ENCODE measurements at regions not wholly inside any gene's neighbourhood (a gene's known extent, or its start where the extent isn't known, plus 50 kb on each side); places are given as distances from the start of the nearest gene placed in this dataset.

DNA sequence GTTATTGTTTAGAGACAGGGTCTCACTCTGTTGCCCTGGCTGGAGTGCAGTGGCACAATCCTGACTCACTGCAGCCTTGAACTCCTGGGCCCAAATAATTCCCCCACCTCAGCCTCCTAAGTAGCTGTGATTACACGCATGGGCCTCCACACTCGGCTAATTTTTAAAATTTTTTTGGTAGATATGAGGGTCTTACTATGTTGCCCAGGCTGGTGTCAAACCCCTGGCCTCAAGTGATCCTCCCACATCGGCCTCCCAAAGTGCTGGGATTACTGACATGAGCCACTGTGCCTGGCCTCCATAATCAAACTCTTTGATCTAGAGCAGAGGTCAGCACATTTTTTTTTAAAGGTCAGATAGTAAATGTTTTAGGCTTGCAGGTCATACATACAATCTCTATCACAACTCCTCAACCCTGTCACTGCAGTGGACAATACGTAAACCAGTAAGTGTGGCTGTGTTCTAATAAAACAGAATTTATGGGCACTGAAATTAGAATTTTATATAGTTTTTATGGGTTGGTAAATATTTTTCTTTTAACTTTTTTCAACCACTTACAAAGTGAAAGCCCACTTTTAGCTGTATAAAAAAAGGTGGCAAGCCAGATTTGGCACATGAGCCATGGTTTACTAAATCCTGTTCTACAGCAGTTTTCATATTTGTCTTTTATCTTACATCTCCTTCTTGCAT is 105.1 kb upstream of the RAPGEF2 start:
- no peaks in the 10 kb centered on the region for H3K36me3 ChIP-seq
- H3K4me3 ChIP-seq: no peak overlapping the region
- peaks cover 7% of the 10 kb centered on the region for H3K4me1 ChIP-seq
- H3K27ac ChIP-seq: no peak overlapping the region
- DNase-seq (ENCODE audit: low spot score in 2 of 2): no peak
- H3K27me3 ChIP-seq: no peaks in the 10 kb centered on the region
- WGBS: 70% methylated on average over 4 of the region's 4 CpGs
- TF ChIP-seq POLR2A (IDR thresholded peaks at IDR 0.05): no peak
- TF ChIP-seq EP300 (IDR thresholded peaks at IDR 0.05): no peak
- no peak for TF ChIP-seq POLR2AphosphoS5 (IDR thresholded peaks at IDR 0.05)
- H3K9me3 ChIP-seq: no peaks in the 10 kb centered on the region

DNA sequence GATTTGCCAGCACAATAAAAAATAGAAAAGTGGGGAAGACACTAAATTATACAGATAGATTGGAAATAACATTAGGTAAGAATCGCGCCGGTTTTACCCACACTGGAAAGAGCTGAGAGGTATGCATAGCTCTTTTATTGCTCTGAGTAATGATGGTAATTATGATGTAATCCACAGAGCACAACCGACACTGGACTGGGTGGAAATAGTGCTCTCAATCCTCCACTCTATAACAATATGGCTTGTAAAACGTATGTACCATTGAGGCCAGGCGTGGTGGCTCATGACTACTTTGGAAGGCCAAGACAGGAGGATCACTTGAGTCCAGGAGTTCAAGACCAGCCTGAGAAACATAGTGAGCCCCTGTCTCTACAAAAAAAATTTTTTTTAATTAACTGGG is 104.3 kb upstream of the RAPGEF2 start:
- WGBS: 65% methylated on average over 6 of the region's 6 CpGs
- TF ChIP-seq POLR2A (IDR thresholded peaks at IDR 0.05) (no peak), EP300 (IDR thresholded peaks at IDR 0.05) (no peak)
- H3K27me3 ChIP-seq: no peaks in the 10 kb centered on the region
- H3K9me3 ChIP-seq: no peaks in the 10 kb centered on the region
- peaks cover 10% of the 10 kb centered on the region for H3K4me1 ChIP-seq
- DNase-seq (ENCODE audit: low spot score in 2 of 2): no peak
- no peaks in the 10 kb centered on the region for H3K36me3 ChIP-seq
- no peak overlapping the region for H3K27ac ChIP-seq
- no peak overlapping the region for H3K4me3 ChIP-seq

DNA sequence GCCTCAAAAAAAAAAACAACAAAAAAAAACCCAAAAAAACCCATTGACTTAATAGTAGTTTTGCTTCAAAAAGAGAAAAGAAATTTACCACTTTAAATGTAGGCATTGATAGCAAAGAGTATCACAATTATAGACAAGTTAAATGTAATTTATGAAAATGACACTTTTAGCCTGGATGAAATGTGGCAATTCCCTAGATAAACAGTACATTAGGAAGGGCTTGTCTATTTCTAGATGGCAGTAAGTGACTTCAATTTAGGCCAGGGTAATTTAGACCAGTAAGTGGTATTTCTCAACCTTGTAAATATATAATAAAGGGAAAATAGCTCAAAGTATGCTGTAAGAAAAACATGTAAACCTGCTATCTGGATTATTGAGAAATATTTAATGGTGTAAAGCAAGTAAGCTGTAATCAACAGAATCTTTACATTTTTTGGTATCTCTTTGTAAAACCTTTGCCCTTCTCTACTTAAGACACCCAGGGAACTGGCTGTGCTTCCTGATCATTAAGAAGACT is 103.7 kb upstream of the RAPGEF2 start:
- Histone ChIP-seq H3K27me3 (no peaks in the 10 kb centered on the region), H3K36me3 (no peaks in the 10 kb centered on the region), H3K9me3 (no peaks in the 10 kb centered on the region), H3K4me1 (peaks cover 11% of the 10 kb centered on the region), H3K4me3 (no peak overlapping the region), H3K27ac (no peak overlapping the region)
- TF ChIP-seq, protein P1, sequence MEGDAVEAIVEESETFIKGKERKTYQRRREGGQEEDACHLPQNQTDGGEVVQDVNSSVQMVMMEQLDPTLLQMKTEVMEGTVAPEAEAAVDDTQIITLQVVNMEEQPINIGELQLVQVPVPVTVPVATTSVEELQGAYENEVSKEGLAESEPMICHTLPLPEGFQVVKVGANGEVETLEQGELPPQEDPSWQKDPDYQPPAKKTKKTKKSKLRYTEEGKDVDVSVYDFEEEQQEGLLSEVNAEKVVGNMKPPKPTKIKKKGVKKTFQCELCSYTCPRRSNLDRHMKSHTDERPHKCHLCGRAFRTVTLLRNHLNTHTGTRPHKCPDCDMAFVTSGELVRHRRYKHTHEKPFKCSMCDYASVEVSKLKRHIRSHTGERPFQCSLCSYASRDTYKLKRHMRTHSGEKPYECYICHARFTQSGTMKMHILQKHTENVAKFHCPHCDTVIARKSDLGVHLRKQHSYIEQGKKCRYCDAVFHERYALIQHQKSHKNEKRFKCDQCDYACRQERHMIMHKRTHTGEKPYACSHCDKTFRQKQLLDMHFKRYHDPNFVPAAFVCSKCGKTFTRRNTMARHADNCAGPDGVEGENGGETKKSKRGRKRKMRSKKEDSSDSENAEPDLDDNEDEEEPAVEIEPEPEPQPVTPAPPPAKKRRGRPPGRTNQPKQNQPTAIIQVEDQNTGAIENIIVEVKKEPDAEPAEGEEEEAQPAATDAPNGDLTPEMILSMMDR (IDR thresholded peaks at IDR 0.05): no peak
- TF ChIP-seq POLR2AphosphoS5 (IDR thresholded peaks at IDR 0.05): no peak
- TF ChIP-seq POLR2A (IDR thresholded peaks at IDR 0.05): no peak
- TF ChIP-seq EP300 (IDR thresholded peaks at IDR 0.05): no peak
- no peak for DNase-seq (ENCODE audit: low spot score in 2 of 2)

DNA sequence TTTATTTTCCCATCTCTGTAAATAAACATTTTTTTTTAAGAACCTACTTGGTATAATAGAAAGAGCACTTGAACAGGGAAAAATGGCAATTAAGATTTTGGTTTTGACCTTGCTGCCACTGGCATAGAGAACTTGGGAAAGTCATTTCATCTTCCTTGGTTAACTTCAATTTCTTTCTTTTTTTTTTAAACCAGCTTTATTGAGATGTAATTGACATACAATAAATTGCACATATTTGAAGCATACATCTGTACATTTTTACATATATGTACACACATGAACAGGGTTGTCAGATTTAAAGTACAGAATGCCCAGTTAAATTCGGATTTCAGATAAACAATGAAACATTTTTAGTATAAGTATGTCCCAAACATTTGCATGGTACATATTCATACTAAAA is 103.0 kb upstream of the RAPGEF2 start:
- Histone ChIP-seq H3K9me3 (no peaks in the 10 kb centered on the region), H3K4me3 (no peak overlapping the region), H3K4me1 (peaks cover 11% of the 10 kb centered on the region), H3K27me3 (no peaks in the 10 kb centered on the region), H3K36me3 (no peaks in the 10 kb centered on the region), H3K27ac (no peak overlapping the region)
- WGBS: 86% methylated on average over 1 of the region's 1 CpG
- no peak for DNase-seq (ENCODE audit: low spot score in 2 of 2)
- TF ChIP-seq POLR2A (IDR thresholded peaks at IDR 0.05) (no peak), EP300 (IDR thresholded peaks at IDR 0.05) (no peak), POLR2AphosphoS5 (IDR thresholded peaks at IDR 0.05) (no peak)
- TF ChIP-seq, protein P1 (IDR thresholded peaks at IDR 0.05): no peak

DNA sequence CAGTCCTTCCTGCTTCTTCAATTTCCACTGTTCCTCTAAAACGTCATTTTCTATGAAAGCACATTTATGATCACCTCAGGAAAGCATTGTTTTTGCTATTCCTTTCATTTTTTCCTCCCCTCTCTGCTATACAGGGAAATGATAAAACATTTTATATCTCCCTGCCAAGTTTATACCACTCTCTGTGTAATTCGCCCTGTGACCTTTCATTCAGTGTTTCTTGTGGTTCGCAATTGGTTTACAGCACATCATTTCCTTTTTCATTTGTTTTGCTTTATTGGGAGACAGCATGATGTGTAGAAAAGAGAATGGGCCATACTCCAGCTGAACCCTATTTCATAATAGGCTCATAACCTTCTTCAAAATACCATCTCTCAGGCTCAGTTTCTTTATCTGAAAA is 99.9 kb upstream of the RAPGEF2 start:
- no peak for DNase-seq (ENCODE audit: low spot score in 2 of 2)
- H3K27me3 ChIP-seq: no peaks in the 10 kb centered on the region
- H3K36me3 ChIP-seq: no peaks in the 10 kb centered on the region
- 67% methylated on average over 3 of the region's 3 CpGs for WGBS
- TF ChIP-seq EP300 (IDR thresholded peaks at IDR 0.05) (no peak), POLR2AphosphoS5 (IDR thresholded peaks at IDR 0.05) (no peak), POLR2A (IDR thresholded peaks at IDR 0.05) (no peak)
- TF ChIP-seq, protein P1 (IDR thresholded peaks at IDR 0.05): no peak
- H3K4me3 ChIP-seq: no peak overlapping the region
- H3K27ac ChIP-seq: no peak overlapping the region
- no peaks in the 10 kb centered on the region for H3K9me3 ChIP-seq
- H3K4me1 ChIP-seq: peaks cover 4% of the 10 kb centered on the region

DNA sequence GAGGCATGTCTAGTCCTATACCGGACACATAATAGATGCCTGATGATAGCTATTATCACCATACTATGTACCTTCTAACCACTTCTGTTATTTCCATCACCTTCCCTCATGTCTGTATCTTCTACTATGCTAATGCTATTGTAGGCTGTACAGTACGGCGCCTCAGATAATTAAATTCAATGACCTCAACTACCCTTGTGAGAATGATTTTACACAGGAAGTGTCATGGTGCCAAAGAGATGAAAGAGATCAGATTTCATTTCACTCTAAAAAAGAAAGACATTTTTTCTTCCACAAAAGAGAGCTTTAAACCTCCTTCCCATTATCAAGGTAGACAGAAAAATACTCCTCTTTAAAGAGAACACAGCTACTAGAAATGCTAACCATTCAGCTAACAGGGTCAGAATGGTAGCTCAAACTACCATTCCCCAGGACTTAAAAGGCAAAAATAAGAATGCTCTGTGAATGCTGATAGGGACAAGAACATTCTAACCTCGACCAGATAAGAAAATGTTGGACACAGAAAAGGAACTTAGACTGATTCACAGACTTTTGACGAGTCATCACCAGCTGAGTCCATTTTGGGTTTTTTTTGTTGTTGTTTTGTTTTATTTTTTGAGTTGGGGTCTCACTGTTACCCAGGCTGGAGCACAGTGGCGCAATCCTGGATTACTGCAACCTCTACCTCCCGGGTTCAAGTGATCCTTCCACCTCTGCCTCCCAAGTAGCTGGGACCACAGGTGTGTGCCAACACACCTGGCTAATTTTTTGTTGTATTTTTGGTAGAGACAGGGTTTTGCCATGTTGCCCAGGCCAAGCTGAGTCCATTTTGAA is 99.2 kb upstream of the RAPGEF2 start:
- 66% methylated on average over 7 of the region's 7 CpGs for WGBS
- no peak for DNase-seq (ENCODE audit: low spot score in 2 of 2)
- H3K27me3 ChIP-seq: no peaks in the 10 kb centered on the region
- H3K27ac ChIP-seq: no peak overlapping the region
- H3K4me1 ChIP-seq: peaks cover 4% of the 10 kb centered on the region
- H3K4me3 ChIP-seq: no peak overlapping the region
- TF ChIP-seq, protein P1 (IDR thresholded peaks at IDR 0.05): no peak
- no peak for TF ChIP-seq EP300 (IDR thresholded peaks at IDR 0.05)
- no peak for TF ChIP-seq POLR2AphosphoS5 (IDR thresholded peaks at IDR 0.05)
- no peak for TF ChIP-seq POLR2A (IDR thresholded peaks at IDR 0.05)
- no peaks in the 10 kb centered on the region for H3K9me3 ChIP-seq
- H3K36me3 ChIP-seq: no peaks in the 10 kb centered on the region
